ENCODE measurements at regions not wholly inside any gene's neighbourhood (a gene's known extent, or its start where the extent isn't known, plus 50 kb on each side); places are given as distances from the start of the nearest gene placed in this dataset.
A peak's percentile ranks its signal among the peaks of the same experiment; 100 is the strongest.

DNA sequence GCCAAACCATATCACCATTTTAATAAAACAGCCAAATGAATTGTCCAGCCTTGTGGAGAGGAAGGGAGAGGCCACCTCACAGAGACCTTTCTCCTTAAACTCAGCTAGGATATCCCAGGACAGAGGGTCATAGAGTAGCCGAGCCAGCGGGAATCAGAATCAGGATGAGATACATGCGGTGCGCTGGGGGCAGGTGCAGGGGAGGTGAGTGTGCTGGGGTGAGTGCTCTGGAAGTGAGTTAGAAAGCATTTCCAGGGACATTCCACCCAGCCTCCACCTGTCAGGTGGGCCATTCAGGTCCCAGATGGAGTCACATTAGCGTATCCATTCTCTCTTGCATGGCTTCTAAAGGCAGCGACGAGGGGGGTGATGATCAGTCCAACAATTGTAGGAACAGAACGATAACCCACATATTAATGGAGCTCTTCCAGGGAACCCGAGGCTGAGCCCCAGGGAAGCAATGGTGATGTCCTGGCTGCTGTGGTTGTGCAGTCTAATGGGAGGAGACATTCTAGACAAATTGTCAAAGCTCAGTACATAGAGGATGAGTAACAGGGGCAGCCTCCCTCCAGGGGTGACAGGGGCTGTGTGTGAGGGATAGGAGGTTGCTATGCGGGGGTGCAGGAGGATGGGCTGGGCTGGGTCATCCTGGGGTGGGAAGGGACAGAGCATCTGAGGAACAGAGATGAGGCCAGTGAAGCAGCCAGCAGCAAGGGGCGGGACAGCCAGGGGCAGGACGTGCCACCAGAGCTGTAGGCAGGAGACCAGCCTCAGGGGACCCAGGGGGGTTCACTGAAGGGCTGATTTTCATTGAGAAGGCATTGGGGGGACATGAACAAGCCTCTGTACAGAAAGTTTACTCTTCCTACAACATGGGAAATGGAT, 88.7 kb upstream of the FRMD1 start:
- H3K36me3 ChIP-seq (replicated peaks in 1 of 2; ENCODE audit: control insufficient read depth in 1 of 2, insufficient read depth in 2 of 2, low read length in 2 of 2) = no peaks in the 10 kb centered on the region
- H3K27ac ChIP-seq (ENCODE audit: low read depth in 1 of 2, low read length in 2 of 2) = no peak overlapping the region
- intact Hi-C loops (cut with micrococcal nuclease) = no loop called here
- H3K4me3 ChIP-seq (replicated peaks in 1 of 3; ENCODE audit: low read depth in 2 of 3, low read length in 3 of 3) = no peak overlapping the region
- no peak overlapping the region for H3K4me2 ChIP-seq (replicated peaks; ENCODE audit: extremely low read depth, low read length, poor library complexity, severe bottlenecking)
- Mint-ChIP-seq H3K4me1 (no peaks in the 10 kb centered on the region), H3K27ac (peak overlapping the region in 1 of 7 donors; percentile 38), H3K27me3 (ENCODE audit: low read depth in 3 of 3) (peaks cover 0 to 12% (median 2%) of the 10 kb centered on the region in 3 donors), H3K9me3 (peaks cover 7 to 38% (median 24%) of the 10 kb centered on the region in 7 donors), H3K36me3 (no peaks in the 10 kb centered on the region), H3K4me3 (peak overlapping the region in 1 of 2 donors; percentile 20)
- 87% methylated on average over 5 of the region's 12 CpGs for WGBS (ENCODE audit: insufficient coverage)
- H3K9ac ChIP-seq (ENCODE audit: insufficient read depth, low read length, poor library complexity, severe bottlenecking) = no peak overlapping the region
- H4K20me1 ChIP-seq (ENCODE audit: insufficient read depth, low read length) = no peaks in the 10 kb centered on the region
- no peak for DNase-seq
- H3K4me1 ChIP-seq (ENCODE audit: control insufficient read depth in 1 of 2, insufficient read depth in 2 of 2, low read length in 2 of 2) = no peaks in the 10 kb centered on the region
- H2AFZ ChIP-seq (ENCODE audit: insufficient read depth, low read depth, low read length, poor library complexity, severe bottlenecking) = no peak overlapping the region
- no peaks in the 10 kb centered on the region for H3K79me2 ChIP-seq (ENCODE audit: insufficient read depth, low read length)
- H3K27me3 ChIP-seq (ENCODE audit: control insufficient read depth in 2 of 2, insufficient read depth in 2 of 2, low read length in 2 of 2) = no peaks in the 10 kb centered on the region
- peaks cover 9 to 30% of the 10 kb centered on the region in 2 donors for H3K9me3 ChIP-seq (replicated peaks in 1 of 2; ENCODE audit: control insufficient read depth in 1 of 2, insufficient read depth in 1 of 2, low read length in 2 of 2)
- TF ChIP-seq, protein P1, sequence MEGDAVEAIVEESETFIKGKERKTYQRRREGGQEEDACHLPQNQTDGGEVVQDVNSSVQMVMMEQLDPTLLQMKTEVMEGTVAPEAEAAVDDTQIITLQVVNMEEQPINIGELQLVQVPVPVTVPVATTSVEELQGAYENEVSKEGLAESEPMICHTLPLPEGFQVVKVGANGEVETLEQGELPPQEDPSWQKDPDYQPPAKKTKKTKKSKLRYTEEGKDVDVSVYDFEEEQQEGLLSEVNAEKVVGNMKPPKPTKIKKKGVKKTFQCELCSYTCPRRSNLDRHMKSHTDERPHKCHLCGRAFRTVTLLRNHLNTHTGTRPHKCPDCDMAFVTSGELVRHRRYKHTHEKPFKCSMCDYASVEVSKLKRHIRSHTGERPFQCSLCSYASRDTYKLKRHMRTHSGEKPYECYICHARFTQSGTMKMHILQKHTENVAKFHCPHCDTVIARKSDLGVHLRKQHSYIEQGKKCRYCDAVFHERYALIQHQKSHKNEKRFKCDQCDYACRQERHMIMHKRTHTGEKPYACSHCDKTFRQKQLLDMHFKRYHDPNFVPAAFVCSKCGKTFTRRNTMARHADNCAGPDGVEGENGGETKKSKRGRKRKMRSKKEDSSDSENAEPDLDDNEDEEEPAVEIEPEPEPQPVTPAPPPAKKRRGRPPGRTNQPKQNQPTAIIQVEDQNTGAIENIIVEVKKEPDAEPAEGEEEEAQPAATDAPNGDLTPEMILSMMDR (IDR thresholded peaks at IDR 0.05) = no peak

DNA sequence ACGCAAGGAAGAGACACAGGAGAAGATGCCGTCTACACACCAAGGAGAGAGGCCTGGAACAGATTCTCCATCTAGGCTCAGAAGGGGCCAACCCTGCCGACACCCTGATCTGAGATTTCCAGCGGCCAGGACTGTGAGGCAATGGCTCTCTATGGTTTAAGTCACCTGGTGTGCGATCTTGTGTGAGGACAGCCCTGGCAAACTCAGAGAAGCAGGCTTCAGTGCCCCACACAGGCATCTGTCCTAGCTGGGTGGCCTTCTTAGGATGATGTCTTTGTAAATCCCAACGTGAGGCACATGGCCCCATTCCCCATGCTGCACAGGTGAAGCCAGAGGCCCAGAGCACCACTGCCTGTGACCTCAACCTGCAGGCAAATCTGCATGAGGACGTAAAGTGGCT, 87.6 kb upstream of the FRMD1 start:
- Histone ChIP-seq H3K4me3 (replicated peaks in 1 of 3; ENCODE audit: low read depth in 2 of 3, low read length in 3 of 3) (no peak overlapping the region), H3K79me2 (ENCODE audit: insufficient read depth, low read length) (no peaks in the 10 kb centered on the region), H4K20me1 (ENCODE audit: insufficient read depth, low read length) (no peaks in the 10 kb centered on the region), H3K9ac (ENCODE audit: insufficient read depth, low read length, poor library complexity, severe bottlenecking) (no peak overlapping the region), H3K4me1 (ENCODE audit: control insufficient read depth in 1 of 2, insufficient read depth in 2 of 2, low read length in 2 of 2) (no peaks in the 10 kb centered on the region), H3K27me3 (ENCODE audit: control insufficient read depth in 2 of 2, insufficient read depth in 2 of 2, low read length in 2 of 2) (no peaks in the 10 kb centered on the region), H2AFZ (ENCODE audit: insufficient read depth, low read depth, low read length, poor library complexity, severe bottlenecking) (no peak overlapping the region), H3K36me3 (replicated peaks in 1 of 2; ENCODE audit: control insufficient read depth in 1 of 2, insufficient read depth in 2 of 2, low read length in 2 of 2) (no peaks in the 10 kb centered on the region), H3K4me2 (replicated peaks; ENCODE audit: extremely low read depth, low read length, poor library complexity, severe bottlenecking) (no peak overlapping the region), H3K27ac (ENCODE audit: low read depth in 1 of 2, low read length in 2 of 2) (no peak overlapping the region), H3K9me3 (replicated peaks in 1 of 2; ENCODE audit: control insufficient read depth in 1 of 2, insufficient read depth in 1 of 2, low read length in 2 of 2) (peaks cover 9 to 30% of the 10 kb centered on the region in 2 donors)
- no peaks in the 10 kb centered on the region for H3K36me3 Mint-ChIP-seq
- H3K4me3 Mint-ChIP-seq = no peak overlapping the region
- intact Hi-C loops (cut with micrococcal nuclease) = no loop called here
- H3K9me3 Mint-ChIP-seq = peaks cover 7 to 38% (median 24%) of the 10 kb centered on the region in 7 donors
- H3K27ac Mint-ChIP-seq = no peak overlapping the region
- no peak for DNase-seq
- peaks cover 0 to 12% (median 2%) of the 10 kb centered on the region in 3 donors for H3K27me3 Mint-ChIP-seq (ENCODE audit: low read depth in 3 of 3)
- H3K4me1 Mint-ChIP-seq = no peaks in the 10 kb centered on the region
- TF ChIP-seq, protein P1 (IDR thresholded peaks at IDR 0.05) = no peak
- WGBS (ENCODE audit: insufficient coverage) = 92% methylated on average over 7 of the region's 7 CpGs

Data from CD14-positive monocyte (primary cell).